ENCODE measurements at regions not wholly inside any gene's neighbourhood (a gene's known extent, or its start where the extent isn't known, plus 50 kb on each side); places are given as distances from the start of the nearest gene placed in this dataset.

- Histone ChIP-seq H3K27ac (ENCODE audit: low read length) (no peak overlapping the region), H3K36me3 (ENCODE audit: control insufficient read depth, insufficient read depth, low read length) (no peaks in the 10 kb centered on the region), H3K4me1 (ENCODE audit: control insufficient read depth, insufficient read depth, low read length) (peaks cover 4% of the 10 kb centered on the region), H3K4me3 (ENCODE audit: low read length) (no peak overlapping the region), H3K9me3 (replicated peaks; ENCODE audit: control insufficient read depth, low read depth, low read length) (no peaks in the 10 kb centered on the region), H3K27me3 (ENCODE audit: control insufficient read depth, insufficient read depth, low read length) (no peaks in the 10 kb centered on the region)
- DNase-seq, result no peak
- WGBS (ENCODE audit: insufficient coverage), result 18% methylated on average over 3 of the region's 8 CpGs
These were observed 490.6 kb downstream of the DHX35 start for GRCh38 chr20:39452583-39453340.

DNA sequence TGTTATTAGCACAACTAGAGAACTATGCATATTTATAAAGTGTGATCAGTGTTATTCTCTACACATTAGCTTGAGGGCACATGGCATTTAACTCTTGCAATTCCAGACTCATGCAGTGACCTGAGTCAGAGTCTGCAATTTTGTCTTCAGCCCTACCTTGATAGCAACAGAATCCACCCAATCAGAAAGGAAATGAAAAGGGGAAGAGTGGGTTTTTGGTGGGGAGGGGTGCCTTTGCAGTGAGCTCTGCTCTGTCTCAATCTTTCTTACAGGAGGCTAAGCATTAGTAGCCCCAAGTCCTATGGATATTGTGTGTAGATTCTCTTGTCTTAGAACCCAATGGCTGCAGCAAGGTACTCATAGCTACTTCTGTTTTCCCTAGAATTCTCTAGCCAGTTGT is 489.2 kb downstream of the DHX35 start:
- Histone ChIP-seq H3K4me1 (ENCODE audit: control insufficient read depth, insufficient read depth, low read length) (peaks cover 4% of the 10 kb centered on the region), H3K36me3 (ENCODE audit: control insufficient read depth, insufficient read depth, low read length) (no peaks in the 10 kb centered on the region), H3K9me3 (replicated peaks; ENCODE audit: control insufficient read depth, low read depth, low read length) (no peaks in the 10 kb centered on the region), H3K27ac (ENCODE audit: low read length) (no peak overlapping the region), H3K4me3 (ENCODE audit: low read length) (no peak overlapping the region), H3K27me3 (ENCODE audit: control insufficient read depth, insufficient read depth, low read length) (no peaks in the 10 kb centered on the region)
- no peak for DNase-seq

GRCh38 chr20:39446397-39446796 is 484.3 kb downstream of the DHX35 start:
- DNase-seq, result no peak
- no CpG with 5 or more reads among the region's 2 CpGs for WGBS (ENCODE audit: insufficient coverage)

DNA sequence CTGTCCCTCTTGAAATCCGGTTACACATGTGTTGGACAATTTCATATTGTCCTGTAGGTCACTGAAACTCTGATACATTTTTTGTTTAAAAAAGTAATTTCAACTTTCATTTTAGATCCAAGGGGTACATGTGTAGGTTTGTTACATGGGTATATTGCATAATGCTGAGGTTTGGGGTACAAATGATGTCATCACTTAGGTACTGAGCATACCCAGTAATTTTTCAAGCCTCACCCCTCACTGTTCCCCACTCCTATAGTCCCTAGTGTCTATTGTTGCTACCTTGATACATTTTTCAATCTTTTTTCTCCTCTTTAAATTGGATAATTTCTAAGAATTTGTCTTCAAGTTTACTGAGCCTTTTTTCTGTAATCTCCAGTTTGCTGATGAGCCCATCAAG is 483.0 kb downstream of the DHX35 start:
- DNase-seq, result no peak

More at GRCh38 chr20:39446397-39446796, 484.3 kb downstream of the DHX35 start:
- Histone ChIP-seq H3K9me3 (replicated peaks; ENCODE audit: control insufficient read depth, low read depth, low read length) (no peaks in the 10 kb centered on the region), H3K27ac (ENCODE audit: low read length) (no peak overlapping the region), H3K27me3 (ENCODE audit: control insufficient read depth, insufficient read depth, low read length) (no peaks in the 10 kb centered on the region), H3K4me1 (ENCODE audit: control insufficient read depth, insufficient read depth, low read length) (no peaks in the 10 kb centered on the region), H3K4me3 (ENCODE audit: low read length) (no peak overlapping the region), H3K36me3 (ENCODE audit: control insufficient read depth, insufficient read depth, low read length) (no peaks in the 10 kb centered on the region)

GRCh38 chr20:39433466-39433865 is 471.3 kb downstream of the DHX35 start:
- H3K36me3 ChIP-seq (ENCODE audit: control insufficient read depth, insufficient read depth, low read length), result no peaks in the 10 kb centered on the region
- no peak overlapping the region for H3K4me3 ChIP-seq (ENCODE audit: low read length)
- no peak for DNase-seq
- no peaks in the 10 kb centered on the region for H3K4me1 ChIP-seq (ENCODE audit: control insufficient read depth, insufficient read depth, low read length)
- H3K27me3 ChIP-seq (ENCODE audit: control insufficient read depth, insufficient read depth, low read length), result no peaks in the 10 kb centered on the region
- H3K9me3 ChIP-seq (replicated peaks; ENCODE audit: control insufficient read depth, low read depth, low read length), result peaks cover 3% of the 10 kb centered on the region
- no CpG with 5 or more reads among the region's 1 CpG for WGBS (ENCODE audit: insufficient coverage)
- H3K27ac ChIP-seq (ENCODE audit: low read length), result no peak overlapping the region

More for the DNA sequence above, 483.0 kb downstream of the DHX35 start:
- no peaks in the 10 kb centered on the region for H3K36me3 ChIP-seq (ENCODE audit: control insufficient read depth, insufficient read depth, low read length)
- no peaks in the 10 kb centered on the region for H3K27me3 ChIP-seq (ENCODE audit: control insufficient read depth, insufficient read depth, low read length)
- no peaks in the 10 kb centered on the region for H3K9me3 ChIP-seq (replicated peaks; ENCODE audit: control insufficient read depth, low read depth, low read length)
- H3K27ac ChIP-seq (ENCODE audit: low read length), result no peak overlapping the region
- H3K4me1 ChIP-seq (ENCODE audit: control insufficient read depth, insufficient read depth, low read length), result no peaks in the 10 kb centered on the region
- no peak overlapping the region for H3K4me3 ChIP-seq (ENCODE audit: low read length)
- no CpG with 5 or more reads among the region's 1 CpG for WGBS (ENCODE audit: insufficient coverage)

- Histone ChIP-seq H3K27ac (ENCODE audit: low read length) (no peak overlapping the region), H3K4me3 (ENCODE audit: low read length) (no peak overlapping the region), H3K36me3 (ENCODE audit: control insufficient read depth, insufficient read depth, low read length) (no peaks in the 10 kb centered on the region), H3K27me3 (ENCODE audit: control insufficient read depth, insufficient read depth, low read length) (no peaks in the 10 kb centered on the region), H3K4me1 (ENCODE audit: control insufficient read depth, insufficient read depth, low read length) (no peaks in the 10 kb centered on the region), H3K9me3 (replicated peaks; ENCODE audit: control insufficient read depth, low read depth, low read length) (peaks cover 3% of the 10 kb centered on the region)
- no peak for DNase-seq
- WGBS (ENCODE audit: insufficient coverage), result no CpG with 5 or more reads among the region's 4 CpGs
These were observed 469.1 kb downstream of the DHX35 start for GRCh38 chr20:39431091-39431880.

- Histone ChIP-seq H3K36me3 (ENCODE audit: control insufficient read depth, insufficient read depth, low read length) (no peaks in the 10 kb centered on the region), H3K4me3 (ENCODE audit: low read length) (no peak overlapping the region), H3K27ac (ENCODE audit: low read length) (no peak overlapping the region), H3K9me3 (replicated peaks; ENCODE audit: control insufficient read depth, low read depth, low read length) (peaks cover 3% of the 10 kb centered on the region), H3K4me1 (ENCODE audit: control insufficient read depth, insufficient read depth, low read length) (no peaks in the 10 kb centered on the region), H3K27me3 (ENCODE audit: control insufficient read depth, insufficient read depth, low read length) (no peaks in the 10 kb centered on the region)
- DNase-seq, result no peak
- no CpG with 5 or more reads among the region's 1 CpG for WGBS (ENCODE audit: insufficient coverage)
These were observed 467.6 kb downstream of the DHX35 start for GRCh38 chr20:39429726-39430125.

- WGBS (ENCODE audit: insufficient coverage), result 80% methylated on average over 1 of the region's 5 CpGs
- no peaks in the 10 kb centered on the region for H3K36me3 ChIP-seq (ENCODE audit: control insufficient read depth, insufficient read depth, low read length)
These were observed 463.0 kb downstream of the DHX35 start for GRCh38 chr20:39424962-39425678.

DNA sequence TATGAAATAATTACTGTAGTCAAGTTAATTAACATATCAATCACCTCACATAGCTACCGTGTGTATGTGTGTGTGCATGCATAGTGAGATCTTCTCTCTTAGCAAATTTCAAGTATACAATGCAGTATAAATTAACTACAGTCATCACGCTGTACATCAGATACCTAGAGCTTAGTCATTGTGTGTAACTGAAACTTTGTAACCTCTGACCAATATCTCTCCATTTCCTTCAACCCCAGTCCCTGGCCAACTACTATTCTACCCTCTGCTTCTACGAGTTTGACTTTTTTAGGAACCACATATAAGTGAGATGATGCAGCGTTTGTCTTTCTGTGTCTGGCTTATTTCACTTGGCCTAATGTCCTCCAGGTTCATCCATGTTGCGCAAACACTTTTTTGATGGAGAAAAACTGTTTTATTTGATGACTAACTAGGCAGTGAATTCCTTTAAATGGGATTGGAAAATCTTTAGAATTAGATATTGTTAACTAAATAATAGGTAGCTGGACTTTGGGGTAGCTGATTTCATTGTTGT is 459.5 kb downstream of the DHX35 start:
- WGBS (ENCODE audit: insufficient coverage), result no CpG with 5 or more reads among the region's 5 CpGs
- H3K9me3 ChIP-seq (replicated peaks; ENCODE audit: control insufficient read depth, low read depth, low read length), result no peaks in the 10 kb centered on the region
- no peaks in the 10 kb centered on the region for H3K27me3 ChIP-seq (ENCODE audit: control insufficient read depth, insufficient read depth, low read length)
- no peak for DNase-seq
- H3K4me1 ChIP-seq (ENCODE audit: control insufficient read depth, insufficient read depth, low read length), result no peaks in the 10 kb centered on the region
- H3K4me3 ChIP-seq (ENCODE audit: low read length), result no peak overlapping the region
- H3K36me3 ChIP-seq (ENCODE audit: control insufficient read depth, insufficient read depth, low read length), result no peaks in the 10 kb centered on the region
- H3K27ac ChIP-seq (ENCODE audit: low read length), result no peak overlapping the region

More at GRCh38 chr20:39424962-39425678, 463.0 kb downstream of the DHX35 start:
- H3K27ac ChIP-seq (ENCODE audit: low read length), result no peak overlapping the region
- H3K4me3 ChIP-seq (ENCODE audit: low read length), result no peak overlapping the region
- no peaks in the 10 kb centered on the region for H3K27me3 ChIP-seq (ENCODE audit: control insufficient read depth, insufficient read depth, low read length)
- no peaks in the 10 kb centered on the region for H3K4me1 ChIP-seq (ENCODE audit: control insufficient read depth, insufficient read depth, low read length)
- no peaks in the 10 kb centered on the region for H3K9me3 ChIP-seq (replicated peaks; ENCODE audit: control insufficient read depth, low read depth, low read length)
- DNase-seq, result no peak

DNA sequence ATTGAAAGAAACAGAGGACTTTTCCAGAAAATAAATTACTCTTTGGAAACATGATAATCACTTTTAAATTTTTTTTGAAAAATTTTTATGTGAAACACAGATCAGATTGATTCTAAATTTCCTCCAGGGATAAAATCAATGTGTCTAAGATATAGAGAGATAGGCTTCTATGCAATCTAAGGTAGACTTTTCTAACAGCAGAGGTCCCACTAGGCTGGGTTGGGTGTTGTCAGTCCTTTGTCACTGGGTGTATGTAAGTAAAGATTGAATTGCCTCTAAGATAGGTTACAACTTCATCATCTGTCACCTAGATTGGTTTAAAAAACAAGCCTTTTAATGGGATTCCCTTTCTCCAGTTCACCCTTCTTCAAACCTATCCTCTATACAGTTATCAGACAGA is 449.9 kb downstream of the DHX35 start:
- Histone ChIP-seq H3K27me3 (ENCODE audit: control insufficient read depth, insufficient read depth, low read length) (no peaks in the 10 kb centered on the region), H3K36me3 (ENCODE audit: control insufficient read depth, insufficient read depth, low read length) (no peaks in the 10 kb centered on the region), H3K9me3 (replicated peaks; ENCODE audit: control insufficient read depth, low read depth, low read length) (no peaks in the 10 kb centered on the region), H3K4me3 (ENCODE audit: low read length) (no peak overlapping the region), H3K4me1 (ENCODE audit: control insufficient read depth, insufficient read depth, low read length) (no peaks in the 10 kb centered on the region), H3K27ac (ENCODE audit: low read length) (no peak overlapping the region)
- DNase-seq, result no peak
